Endothelial cell of umbilical vein (primary cell): ENCODE measurements at regions not wholly inside any gene's neighbourhood (a gene's known extent, or its start where the extent isn't known, plus 50 kb on each side); places are given as distances from the start of the nearest gene placed in this dataset.
A peak's percentile ranks its signal among the peaks of the same experiment; 100 is the strongest.

ENCODE experiments used
- BruUV-seq: library from RNA; stranded (reverse); fragments of 400-500 nt; replicated peaks from 2 replicates; lab custom pipeline; 2021; lab: Mats Ljungman, UMichigan
- CTCF ChIA-PET: fragments of 300-600, 350-600 bp; sonication (Branson Sonifier 250); formaldehyde crosslinking; loops from one replicate; lab custom pipeline; 2021; ENCODE audit warnings: antibody characterized with exemption, inconsistent platforms; lab: Charles Lee
- POLR2A ChIA-PET: fragments of 300-600, 350-600 bp; sonication (Branson Sonifier 250); formaldehyde crosslinking; loops from one replicate; lab custom pipeline; 2021; ENCODE audit warnings: antibody characterized with exemption, inconsistent platforms; lab: Charles Lee
- DNase-seq: peaks from one replicate; pipeline ENCODE4 v3.0.0-alpha.2; 2011; ENCODE audit warnings: low read depth, low spot score
- FAIRE-seq: peaks from 2 replicates; lab custom pipeline; 2011; peaks lifted over from hg19 to GRCh38; lab: Jason Lieb, UNC
- H2AFZ ChIP-seq: 2 replicates; pipeline ENCODE4 v1.6.0; 2012; ENCODE audit warnings: low read depth, low read length, control low read depth, inconsistent platforms
- H3K27ac ChIP-seq: 2 replicates; pipeline ENCODE4 v1.5.1; 2011; ENCODE audit warnings: low read depth, mild to moderate bottlenecking, control low read depth, low read length, moderate library complexity; ENCODE audit not compliant: insufficient read depth
- H3K27me3 ChIP-seq, 2 experiments: 2 replicates each; pipeline versions ENCODE4 v1.6.0 to v1.6.1; 2011; ENCODE audit warnings: low read length in 2 of 2, mixed read lengths in 1 of 2; ENCODE audit not compliant: control insufficient read depth in 2 of 2, insufficient read depth in 2 of 2
- H3K36me3 ChIP-seq, 2 experiments: 2 replicates in 1 of 2; 3 replicates in 1 of 2; pipeline ENCODE4 v1.5.1; 2011; ENCODE audit warnings: low read length in 2 of 2, mild to moderate bottlenecking in 1 of 2, moderate library complexity in 1 of 2; ENCODE audit not compliant: control insufficient read depth in 2 of 2, insufficient read depth in 2 of 2; ENCODE audit errors: extremely low read depth in 1 of 2
- H3K4me1 ChIP-seq: 3 replicates; pipeline ENCODE4 v1.5.1; 2011; ENCODE audit warnings: mild to moderate bottlenecking, low read length; ENCODE audit not compliant: control insufficient read depth, insufficient read depth; ENCODE audit errors: extremely low read depth
- H3K4me2 ChIP-seq: 2 replicates; pipeline ENCODE4 v1.6.1; 2011; ENCODE audit warnings: low read length, control low read depth, mixed read lengths; ENCODE audit not compliant: insufficient read depth
- H3K4me3 ChIP-seq, 3 experiments: fragments of 200-600 bp in 1 of 3; sonication (generic), shearing (Covaris generic) in 1 of 3; replicated peaks in 1 of 3; 2 replicates each; pipeline ENCODE4 v1.5.1; 2011 to 2016; ENCODE audit warnings: control low read depth in 3 of 3, low read length in 3 of 3, mild to moderate bottlenecking in 2 of 3, inconsistent platforms in 1 of 3, low read depth in 1 of 3, moderate library complexity in 1 of 3; ENCODE audit not compliant: insufficient read depth in 1 of 3
- H3K79me2 ChIP-seq: 2 replicates; pipeline ENCODE4 v1.6.0; 2012; ENCODE audit warnings: low read length, inconsistent platforms; ENCODE audit not compliant: control insufficient read depth, insufficient read depth
- H3K9ac ChIP-seq: replicated peaks from 2 replicates; pipeline ENCODE3; 2011; ENCODE audit warnings: low read length, control low read depth; ENCODE audit not compliant: insufficient read depth; ENCODE audit errors: extremely low read depth
- H3K9me1 ChIP-seq: replicated peaks from 3 replicates; pipeline ENCODE4 v1.6.0; 2011; ENCODE audit warnings: mild to moderate bottlenecking, low read length; ENCODE audit not compliant: control insufficient read depth, insufficient read depth; ENCODE audit errors: extremely low read depth
- H3K9me3 ChIP-seq: replicated peaks from 2 replicates; pipeline ENCODE4 v1.5.1; 2012; ENCODE audit warnings: low read length, inconsistent platforms; ENCODE audit not compliant: control insufficient read depth, insufficient read depth
- H4K20me1 ChIP-seq: replicated peaks from 2 replicates; pipeline ENCODE3; 2011; ENCODE audit warnings: mild to moderate bottlenecking, low read length; ENCODE audit not compliant: control insufficient read depth, insufficient read depth; ENCODE audit errors: extremely low read depth
- FOS ChIP-seq: IDR thresholded peaks from 2 replicates; pipeline ENCODE4 v1.6.1; 2011; ENCODE audit warnings: mild to moderate bottlenecking, low read length, moderate library complexity, borderline replicate concordance; ENCODE audit not compliant: insufficient read depth
- GATA2 ChIP-seq: IDR thresholded peaks from 2 replicates; pipeline ENCODE4 v1.7.0; 2011; ENCODE audit warnings: low read depth, mild to moderate bottlenecking, moderate library complexity, mixed read lengths, low read length; ENCODE audit not compliant: insufficient read length, insufficient read depth
- JUN ChIP-seq: IDR thresholded peaks from 2 replicates; pipeline ENCODE4 v1.6.1; 2011; ENCODE audit warnings: borderline replicate concordance, low read depth; ENCODE audit not compliant: insufficient read length, insufficient read depth
- MYC ChIP-seq: IDR thresholded peaks from one replicate; pipeline ENCODE4 v1.6.1; 2011; ENCODE audit warnings: mild to moderate bottlenecking, low read depth, low read length
- POLR2A ChIP-seq: IDR thresholded peaks from 2 replicates; pipeline ENCODE4 v1.6.1; 2012; ENCODE audit warnings: low read depth, mild to moderate bottlenecking, control low read depth, low read length
- POLR2AphosphoS5 ChIP-seq: IDR thresholded peaks from 2 replicates; pipeline ENCODE4 v1.6.1; 2012; ENCODE audit warnings: low read depth, mild to moderate bottlenecking, control low read depth, low read length, moderate library complexity; ENCODE audit not compliant: insufficient read depth
- dilution Hi-C: fragments of 300-500 bp; cut with MboI; formaldehyde crosslinking; loops from one replicate; pipeline ENCODE4 v1.15.0; 2019; ENCODE audit warnings: low sequenced_read_pairs; ENCODE audit not compliant: extremely low pct_ligation_motif_present
- intact Hi-C: fragments of 100-400 bp; cut with micrococcal nuclease; formaldehyde crosslinking; loops from one replicate; pipeline ENCODE4 v1.10.0; 2022

DNA sequence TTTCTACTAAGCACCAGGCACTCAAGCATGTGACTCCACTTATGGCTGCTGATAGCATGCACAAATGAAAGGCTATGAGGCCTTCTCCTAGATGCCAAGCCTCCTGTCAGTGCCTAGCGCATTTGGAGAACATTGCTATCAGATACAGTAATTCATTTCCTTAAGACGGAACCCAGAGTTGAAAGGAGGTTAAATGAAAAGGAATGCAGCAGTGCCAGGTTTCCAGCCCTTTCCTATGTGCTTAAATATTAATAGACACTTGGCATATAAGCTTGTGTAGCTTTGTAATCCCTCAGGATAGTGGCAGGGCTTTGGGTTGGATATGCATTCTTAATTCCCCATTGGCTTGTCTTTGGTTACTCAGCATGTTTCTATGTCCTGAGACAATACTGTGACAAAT lies 140.1 kb upstream of the FRY start:
- Histone ChIP-seq H3K27me3 (peaks cover 3% of the 10 kb centered on the region in 2 experiments), H3K36me3 (no peaks in the 10 kb centered on the region), H3K4me1 (no peaks in the 10 kb centered on the region), H3K9me1 (no peaks in the 10 kb centered on the region), H2AFZ (no peak overlapping the region), H4K20me1 (no peaks in the 10 kb centered on the region), H3K4me2 (no peak overlapping the region), H3K9ac (no peak overlapping the region), H3K27ac (no peak overlapping the region), H3K4me3 (no peak overlapping the region), H3K9me3 (no peaks in the 10 kb centered on the region), H3K79me2 (no peaks in the 10 kb centered on the region)
- no peak for TF ChIP-seq GATA2
- no peak for TF ChIP-seq MYC
- TF ChIP-seq JUN, result no peak
- TF ChIP-seq POLR2A, result no peak
- TF ChIP-seq FOS, result no peak
- ChIA-PET CTCF (no interaction called here), POLR2A (no interaction called here)
- DNase-seq (peak; percentile 33), FAIRE-seq (no peak)
- intact Hi-C loops (no loop called here), dilution Hi-C loops (no loop called here)
- BruUV-seq, result no TSS peak

DNA sequence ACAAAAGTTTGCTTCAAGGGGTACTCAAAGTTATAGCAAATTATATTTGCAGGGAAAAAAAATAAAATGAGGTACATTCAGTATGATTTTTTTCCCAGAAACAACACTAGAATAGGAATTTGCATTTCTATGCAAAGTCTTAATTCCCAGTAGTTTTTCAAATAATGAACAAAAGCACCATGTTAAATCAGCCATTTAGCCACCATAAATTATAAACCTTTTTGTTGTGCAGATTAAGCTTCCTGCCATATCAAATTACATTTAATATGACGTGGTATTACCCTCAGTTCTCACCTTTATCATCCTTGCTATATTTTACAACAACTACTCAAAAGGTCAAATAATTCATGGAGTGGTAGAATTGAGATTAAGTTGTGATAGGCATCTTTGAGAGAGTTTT lies 136.6 kb upstream of the FRY start:
- intact Hi-C loops (no loop called here), dilution Hi-C loops (no loop called here)
- H3K27me3 ChIP-seq, result peaks cover 0 to 3% of the 10 kb centered on the region in 2 experiments
- no peak overlapping the region for H3K27ac ChIP-seq
- no peaks in the 10 kb centered on the region for H3K79me2 ChIP-seq
- no peak for FAIRE-seq
- DNase-seq, result no peak
- TF ChIP-seq MYC, result no peak
- TF ChIP-seq POLR2AphosphoS5, result no peak
- H3K4me2 ChIP-seq, result no peak overlapping the region
- no peaks in the 10 kb centered on the region for H3K9me3 ChIP-seq
- H4K20me1 ChIP-seq, result no peaks in the 10 kb centered on the region
- ChIA-PET CTCF (interaction anchor here (4.9 kb wide), 1 partner anchor 15 kb away, joined by 33 read pairs; no protein-coding TSS in a partner anchor), POLR2A (no interaction called here)
- H3K4me1 ChIP-seq, result no peaks in the 10 kb centered on the region
- H2AFZ ChIP-seq, result no peak overlapping the region
- no peak overlapping the region for H3K9ac ChIP-seq
- no peak overlapping the region for H3K4me3 ChIP-seq
- no TSS peak for BruUV-seq
- no peaks in the 10 kb centered on the region for H3K36me3 ChIP-seq
- no peaks in the 10 kb centered on the region for H3K9me1 ChIP-seq
